HepG2 (cell line): ENCODE measurements at regions not wholly inside any gene's neighbourhood (a gene's known extent, or its start where the extent isn't known, plus 50 kb on each side); places are given as distances from the start of the nearest gene placed in this dataset.

Experiments
- ATAC-seq: fragments of 200-7000 bp; cut with Tn5 transposase; 3 replicates; pipeline ENCODE4 v1.9.1; 2020; ENCODE audit warnings: mild to moderate bottlenecking, moderate library complexity
- BruUV-seq: library from RNA; stranded (reverse); fragments of 400-500 nt; replicated peaks from 2 replicates; lab custom pipeline; 2021; lab: Mats Ljungman, UMichigan
- CTCF ChIA-PET: fragments of 300-600 bp; formaldehyde crosslinking; extraction: SDS; loops from one replicate; lab custom pipeline; 2021; ENCODE audit warnings: low total read pairs, inconsistent platforms, low intra/inter-chr PET ratio; lab: Yijun Ruan, JAX
- POLR2A ChIA-PET: fragments of 350-600 bp; sonication (Branson Sonifier 250); formaldehyde crosslinking; loops from one replicate; lab custom pipeline; 2020; ENCODE audit warnings: antibody characterized with exemption, inconsistent platforms; lab: Yijun Ruan, JAX
- DNase-seq: peaks from one replicate; pipeline ENCODE4 v3.0.0-alpha.2; 2015; ENCODE audit warnings: low spot score
- FAIRE-seq: peaks from 3 replicates; lab custom pipeline; 2011; peaks lifted over from hg19 to GRCh38; lab: Jason Lieb, UNC
- H2AFZ ChIP-seq: one replicate; pipeline ENCODE4 v1.6.1; 2011; ENCODE audit warnings: low read length, inconsistent platforms
- H3K27ac ChIP-seq: fragments of 300-600 bp; 3 replicates; pipeline ENCODE4 v1.8.0; 2011; ENCODE audit warnings: mixed run types, mild to moderate bottlenecking, mixed read lengths, low read length, inconsistent platforms; ENCODE audit not compliant: insufficient read depth; ENCODE audit errors: extremely low read length
- H3K27me3 ChIP-seq, 2 experiments: fragments of 200-600 bp in 1 of 2; 2 replicates in 1 of 2; 3 replicates in 1 of 2; pipeline versions ENCODE4 v1.6.0 to v1.8.0; 2011; ENCODE audit warnings: low read length in 2 of 2, mild to moderate bottlenecking in 2 of 2, moderate library complexity in 2 of 2, inconsistent platforms in 1 of 2; ENCODE audit not compliant: insufficient read depth in 2 of 2, control insufficient read depth in 1 of 2
- H3K36me3 ChIP-seq, 2 experiments: fragments of 200-600 bp in 1 of 2; replicated peaks in 1 of 2; 2 replicates in 1 of 2; 3 replicates in 1 of 2; pipeline versions ENCODE4 v1.5.1 to v1.8.0; 2011; ENCODE audit warnings: low read length in 2 of 2, inconsistent platforms in 1 of 2; ENCODE audit not compliant: insufficient read depth in 2 of 2, control insufficient read depth in 1 of 2
- H3K4me1 ChIP-seq: 2 replicates; pipeline ENCODE4 v1.5.1; 2012; ENCODE audit warnings: low read length, inconsistent platforms; ENCODE audit not compliant: insufficient read depth
- H3K4me2 ChIP-seq: 2 replicates; pipeline ENCODE4 v1.6.0; 2011; ENCODE audit warnings: low read depth, low read length, inconsistent platforms
- H3K4me3 ChIP-seq, 3 experiments: fragments of 200-600 bp in 1 of 3; sonication (generic), shearing (Covaris generic) in 1 of 3; replicated peaks in 1 of 3; 2 replicates each; pipeline ENCODE4 v1.5.1; 2011 to 2016; ENCODE audit warnings: low read length in 3 of 3, inconsistent platforms in 2 of 3, low read depth in 2 of 3, mild to moderate bottlenecking in 2 of 3, control low read depth in 1 of 3, mixed read lengths in 1 of 3; ENCODE audit not compliant: insufficient read depth in 1 of 3
- H3K79me2 ChIP-seq: one replicate; pipeline ENCODE4 v1.6.1; 2011; ENCODE audit warnings: low read length, inconsistent platforms; ENCODE audit not compliant: insufficient read depth
- H3K9ac ChIP-seq: 2 replicates; pipeline ENCODE4 v1.6.0; 2011; ENCODE audit warnings: mild to moderate bottlenecking, low read depth, low read length, inconsistent platforms; ENCODE audit not compliant: insufficient read depth
- H3K9me3 ChIP-seq: 2 replicates; pipeline ENCODE4 v1.5.1; 2012; ENCODE audit warnings: mild to moderate bottlenecking, low read length
- H4K20me1 ChIP-seq: 2 replicates; pipeline ENCODE4 v1.6.0; 2011; ENCODE audit warnings: inconsistent platforms, mild to moderate bottlenecking, low read length, moderate library complexity; ENCODE audit not compliant: insufficient read depth
- ETV6 ChIP-seq: sonication (generic); formaldehyde crosslinking; conservative IDR thresholded peaks from 2 replicates; pipeline ENCODE4 v1.4.0; 2020; ENCODE audit warnings: missing genetic modification reagents
- GZF1 ChIP-seq: sonication (generic); formaldehyde crosslinking; IDR thresholded peaks from 2 replicates; pipeline ENCODE4 v1.5.1; 2020; ENCODE audit warnings: mild to moderate bottlenecking, missing genetic modification reagents
- HHEX ChIP-seq: IDR thresholded peaks from 2 replicates; pipeline ENCODE4 v1.6.1; 2016; ENCODE audit warnings: control low read depth
- HMG20A ChIP-seq: IDR thresholded peaks from 2 replicates; pipeline ENCODE4 v1.6.1; 2016; ENCODE audit warnings: borderline replicate concordance
- JUNB ChIP-seq: sonication (generic); formaldehyde crosslinking; IDR thresholded peaks from 2 replicates; pipeline ENCODE4 v1.8.0; 2022; ENCODE audit warnings: missing genetic modification reagents, mild to moderate bottlenecking, borderline replicate concordance
- MBNL3 ChIP-seq: fragments of 250-450 bp; sonication (Bioruptor Pico); conservative IDR thresholded peaks from 2 replicates; pipeline ENCODE4 v1.8.0; 2022; ENCODE audit warnings: mild to moderate bottlenecking, inconsistent platforms
- RAD51 ChIP-seq: fragments of 450-650 bp; IDR thresholded peaks from 2 replicates; pipeline ENCODE4 v1.6.1; 2016; ENCODE audit warnings: borderline replicate concordance
- SOX13 ChIP-seq, 3 experiments: fragments of 450-650 bp in 1 of 3; sonication (generic) in 1 of 3; formaldehyde crosslinking in 1 of 3; IDR thresholded peaks in 2 of 3; conservative IDR thresholded peaks in 1 of 3; 2 replicates each; pipeline versions ENCODE4 v1.5.0 to v1.6.1; 2016 to 2020; ENCODE audit warnings: antibody characterized with exemption in 1 of 3, mild to moderate bottlenecking in 1 of 3, missing compliant biosample characterization in 1 of 3, missing genetic modification reagents in 1 of 3, moderate library complexity in 1 of 3
- ZNF225 ChIP-seq: sonication (generic); formaldehyde crosslinking; IDR thresholded peaks from 2 replicates; pipeline ENCODE4 v1.4.0; 2020; ENCODE audit warnings: mild to moderate bottlenecking, missing genetic modification reagents
- ZNF282 ChIP-seq: fragments of 450-650 bp; IDR thresholded peaks from 2 replicates; pipeline ENCODE4 v1.6.1; 2018; ENCODE audit not compliant: partially characterized antibody
- WGBS: methylation state at CpG from one replicate; pipeline ENCODE4 v1.1.6; 2017; ENCODE audit warnings: low lambda C conversion rate; 5-methylcytosine and 5-hydroxymethylcytosine counted together
- in situ Hi-C: cut with HindIII; loops from 2 replicates; pipeline ENCODE4 v1.10.0; 2017; ENCODE audit warnings: low pct_unique_long_range_greater_than_20kb; ENCODE audit not compliant: extremely low pct_ligation_motif_present
- intact Hi-C: fragments of 100-400 bp; cut with micrococcal nuclease; formaldehyde crosslinking; loops from one replicate; pipeline ENCODE4 v1.10.0; 2022; ENCODE audit not compliant: unreplicated experiment
- TF ChIP-seq, protein P1 (sequence below): sonication (generic); formaldehyde crosslinking; IDR thresholded peaks from 2 replicates; pipeline ENCODE4 v1.5.1; 2020; ENCODE audit warnings: missing genetic modification reagents, mild to moderate bottlenecking, borderline replicate concordance
- TF ChIP-seq, protein P2 (sequence below), 2 experiments: sonication (generic) in 1 of 2; formaldehyde crosslinking in 1 of 2; IDR thresholded peaks; 2 replicates each; pipeline versions ENCODE4 v1.4.0 to v1.6.1; 2016 to 2020; ENCODE audit warnings: borderline replicate concordance in 1 of 2, low read depth in 1 of 2, mild to moderate bottlenecking in 1 of 2, missing genetic modification reagents in 1 of 2

DNA sequence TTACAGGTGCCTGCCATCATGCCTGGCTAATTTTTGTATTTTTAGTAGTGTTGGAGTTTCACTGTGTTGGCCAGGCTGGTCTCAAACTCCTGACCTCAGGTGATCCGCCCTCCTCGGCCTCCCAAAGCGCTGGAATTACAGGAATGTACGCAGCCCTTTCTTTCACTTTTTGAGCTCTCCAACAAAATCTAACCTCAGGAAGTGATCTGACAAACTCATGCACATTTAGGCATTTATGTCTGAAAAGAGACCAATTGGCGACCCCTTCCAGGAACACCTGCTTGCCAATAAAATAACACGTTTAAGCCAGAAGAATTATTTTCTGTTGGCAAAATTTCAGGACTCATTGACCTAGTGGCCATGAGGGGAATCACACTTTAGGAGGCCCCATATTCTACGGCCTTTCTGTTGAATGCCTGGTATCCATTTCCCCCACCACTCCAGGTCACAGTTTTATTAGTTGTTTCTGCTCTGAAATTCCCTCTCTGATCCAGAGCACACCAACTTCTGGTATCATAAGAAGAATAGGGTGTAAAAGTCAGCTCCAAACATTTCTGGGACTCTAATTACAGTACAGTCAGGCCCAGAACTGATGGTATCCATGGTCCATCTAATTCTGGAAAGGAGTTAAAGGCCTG is 65.8 kb upstream of the FRMD4A start:
- no peak for DNase-seq
- H3K4me3 ChIP-seq, result no peak overlapping the region
- BruUV-seq, result no TSS peak
- no peaks in the 10 kb centered on the region for H3K36me3 ChIP-seq
- H3K79me2 ChIP-seq, result no peaks in the 10 kb centered on the region
- in situ Hi-C loops, result no loop called here
- POLR2A ChIA-PET, result no interaction called here
- H2AFZ ChIP-seq, result no peak overlapping the region
- H3K9me3 ChIP-seq, result no peaks in the 10 kb centered on the region
- TF ChIP-seq MBNL3 (CRISPR knock-in tag), result no peak
- TF ChIP-seq, protein P1, sequence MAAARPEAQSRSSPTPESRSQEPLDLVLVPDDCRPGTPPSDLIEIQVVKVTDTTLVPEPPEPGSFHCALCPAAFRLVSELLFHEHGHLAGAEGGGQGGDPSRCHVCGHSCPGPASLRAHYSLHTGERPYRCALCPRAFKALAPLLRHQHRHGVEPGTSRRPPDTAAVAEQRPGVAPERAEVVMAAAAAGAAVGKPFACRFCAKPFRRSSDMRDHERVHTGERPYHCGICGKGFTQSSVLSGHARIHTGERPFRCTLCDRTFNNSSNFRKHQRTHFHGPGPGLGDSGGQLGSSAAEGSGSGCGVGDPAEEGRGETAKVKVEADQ (CRISPR knock-in tag), result no peak
- no peak for TF ChIP-seq JUNB (CRISPR knock-in tag)
- no peak for TF ChIP-seq ZNF282
- no peak for TF ChIP-seq RAD51
- TF ChIP-seq ZNF225 (CRISPR knock-in tag), result no peak
- no peak for TF ChIP-seq HHEX (CRISPR knock-in tag)
- no peak for TF ChIP-seq HMG20A (CRISPR knock-in tag)
- TF ChIP-seq GZF1 (CRISPR knock-in tag), result no peak
- TF ChIP-seq ETV6 (CRISPR knock-in tag), result no peak
- TF ChIP-seq, protein P2, sequence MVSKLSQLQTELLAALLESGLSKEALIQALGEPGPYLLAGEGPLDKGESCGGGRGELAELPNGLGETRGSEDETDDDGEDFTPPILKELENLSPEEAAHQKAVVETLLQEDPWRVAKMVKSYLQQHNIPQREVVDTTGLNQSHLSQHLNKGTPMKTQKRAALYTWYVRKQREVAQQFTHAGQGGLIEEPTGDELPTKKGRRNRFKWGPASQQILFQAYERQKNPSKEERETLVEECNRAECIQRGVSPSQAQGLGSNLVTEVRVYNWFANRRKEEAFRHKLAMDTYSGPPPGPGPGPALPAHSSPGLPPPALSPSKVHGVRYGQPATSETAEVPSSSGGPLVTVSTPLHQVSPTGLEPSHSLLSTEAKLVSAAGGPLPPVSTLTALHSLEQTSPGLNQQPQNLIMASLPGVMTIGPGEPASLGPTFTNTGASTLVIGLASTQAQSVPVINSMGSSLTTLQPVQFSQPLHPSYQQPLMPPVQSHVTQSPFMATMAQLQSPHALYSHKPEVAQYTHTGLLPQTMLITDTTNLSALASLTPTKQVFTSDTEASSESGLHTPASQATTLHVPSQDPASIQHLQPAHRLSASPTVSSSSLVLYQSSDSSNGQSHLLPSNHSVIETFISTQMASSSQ (IDR thresholded peaks at IDR 0.05; ENCODE audit: low read depth), result no peak
- TF ChIP-seq, protein P2 (CRISPR knock-in tag; IDR thresholded peaks at IDR 0.05; ENCODE audit: borderline replicate concordance), result no peak
- TF ChIP-seq SOX13 (IDR thresholded peaks at IDR 0.05), result no peak
- TF ChIP-seq SOX13 (CRISPR knock-in tag; conservative IDR thresholded peaks at IDR 0.05 in 1 of 2, IDR thresholded peaks at IDR 0.05 in 1 of 2), result no peak
- 32% methylated on average over 7 of the region's 7 CpGs for WGBS
- no peak for FAIRE-seq
- H3K27me3 ChIP-seq, result no peaks in the 10 kb centered on the region; a peak in 1 of 5 replicates
- no peak overlapping the region for H3K9ac ChIP-seq
- no peaks in the 10 kb centered on the region for H4K20me1 ChIP-seq
- H3K4me2 ChIP-seq, result no peak overlapping the region
- no peaks in the 10 kb centered on the region for H3K4me1 ChIP-seq
- H3K27ac ChIP-seq, result no peak overlapping the region
- 0 out of 3 replicates have a peak, but pooled peaks have one; percentile 47 for ATAC-seq
- intact Hi-C loops, result no loop called here
- CTCF ChIA-PET, result no interaction called here
